ENCODE measurements at regions not wholly inside any gene's neighbourhood (a gene's known extent, or its start where the extent isn't known, plus 50 kb on each side); places are given as distances from the start of the nearest gene placed in this dataset.

- Histone ChIP-seq H3K36me3 (ENCODE audit: control insufficient read depth, insufficient read depth, low read length) (no peaks in the 10 kb centered on the region), H3K27ac (ENCODE audit: low read depth, low read length) (peak overlapping the region; percentile 12), H3K9me3 (ENCODE audit: control insufficient read depth, insufficient read depth, low read length) (no peaks in the 10 kb centered on the region), H3K27me3 (ENCODE audit: control insufficient read depth, insufficient read depth, low read length) (no peaks in the 10 kb centered on the region), H3K4me3 (ENCODE audit: low read depth, low read length) (no peak overlapping the region), H3K4me1 (ENCODE audit: control insufficient read depth, insufficient read depth, low read length) (peaks cover 4% of the 10 kb centered on the region; the same call in 1 of the 2 replicates), H3K9ac (ENCODE audit: low read depth, low read length) (no peak overlapping the region)
These were observed 177.7 kb downstream of the MRPL14 start for GRCh38 chr6:43949551-43949991.

- Histone ChIP-seq H3K9me3 (ENCODE audit: control insufficient read depth, insufficient read depth, low read length) (no peaks in the 10 kb centered on the region), H3K9ac (ENCODE audit: low read depth, low read length) (no peak overlapping the region), H3K27ac (ENCODE audit: low read depth, low read length) (peak overlapping the region; percentile 12), H3K4me3 (ENCODE audit: low read depth, low read length) (no peak overlapping the region), H3K36me3 (ENCODE audit: control insufficient read depth, insufficient read depth, low read length) (no peaks in the 10 kb centered on the region), H3K27me3 (ENCODE audit: control insufficient read depth, insufficient read depth, low read length) (no peaks in the 10 kb centered on the region), H3K4me1 (ENCODE audit: control insufficient read depth, insufficient read depth, low read length) (peaks cover 4% of the 10 kb centered on the region; the same call in 1 of the 2 replicates)
These were observed 178.4 kb downstream of the MRPL14 start for GRCh38 chr6:43948527-43949485.

- Histone ChIP-seq H3K4me1 (ENCODE audit: control insufficient read depth, insufficient read depth, low read length) (peaks cover 4% of the 10 kb centered on the region; the same call in 1 of the 2 replicates), H3K36me3 (ENCODE audit: control insufficient read depth, insufficient read depth, low read length) (no peaks in the 10 kb centered on the region), H3K4me3 (ENCODE audit: low read depth, low read length) (no peak overlapping the region), H3K9ac (ENCODE audit: low read depth, low read length) (no peak overlapping the region), H3K27me3 (ENCODE audit: control insufficient read depth, insufficient read depth, low read length) (no peaks in the 10 kb centered on the region), H3K27ac (ENCODE audit: low read depth, low read length) (no peak overlapping the region), H3K9me3 (ENCODE audit: control insufficient read depth, insufficient read depth, low read length) (no peaks in the 10 kb centered on the region)
These were observed 177.8 kb downstream of the VEGFA start for GRCh38 chr6:43947860-43948259.

DNA sequence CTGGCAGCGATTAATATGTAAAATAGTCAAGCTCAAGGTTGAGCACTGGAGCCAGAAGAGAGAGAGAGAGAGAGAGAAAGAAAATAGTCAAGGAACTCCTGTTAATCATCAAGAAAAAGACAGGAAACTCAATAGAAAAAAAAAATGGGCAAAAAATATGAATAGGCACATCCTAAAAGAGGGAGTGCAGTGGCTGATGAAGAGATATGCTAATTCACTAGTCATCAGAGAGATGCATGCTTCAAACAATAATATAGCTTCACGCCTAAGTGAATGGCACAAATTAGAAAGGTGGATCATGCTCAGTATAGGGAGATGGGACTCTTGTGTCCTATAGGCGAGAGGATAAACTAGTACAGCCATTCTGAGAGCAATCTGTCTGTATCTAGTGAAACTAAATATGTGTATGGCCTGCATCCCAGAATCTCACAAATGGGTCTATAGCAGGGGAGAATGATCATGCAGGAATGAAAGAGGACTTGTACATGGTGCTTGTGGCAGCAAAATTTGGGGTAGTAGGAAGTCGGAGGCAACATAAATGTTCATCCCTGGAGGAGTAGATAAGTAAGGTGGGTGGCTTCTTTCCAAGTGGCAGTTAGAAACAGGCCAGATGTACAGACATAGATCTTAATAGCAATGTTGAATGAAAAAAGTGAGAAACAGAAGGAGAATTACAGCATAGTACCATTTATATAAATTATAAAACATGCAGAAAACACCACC, 176.8 kb downstream of the VEGFA start:
- Histone ChIP-seq H3K9ac (ENCODE audit: low read depth, low read length) (no peak overlapping the region), H3K9me3 (ENCODE audit: control insufficient read depth, insufficient read depth, low read length) (no peaks in the 10 kb centered on the region), H3K27me3 (ENCODE audit: control insufficient read depth, insufficient read depth, low read length) (no peaks in the 10 kb centered on the region), H3K36me3 (ENCODE audit: control insufficient read depth, insufficient read depth, low read length) (no peaks in the 10 kb centered on the region), H3K4me1 (ENCODE audit: control insufficient read depth, insufficient read depth, low read length) (peaks cover 5% of the 10 kb centered on the region), H3K4me3 (ENCODE audit: low read depth, low read length) (no peak overlapping the region), H3K27ac (ENCODE audit: low read depth, low read length) (no peak overlapping the region)

GRCh38 chr6:43945768-43946080, 175.7 kb downstream of the VEGFA start:
- no peaks in the 10 kb centered on the region for H3K36me3 ChIP-seq (ENCODE audit: control insufficient read depth, insufficient read depth, low read length)
- H3K27ac ChIP-seq (ENCODE audit: low read depth, low read length) = no peak overlapping the region
- no peaks in the 10 kb centered on the region for H3K27me3 ChIP-seq (ENCODE audit: control insufficient read depth, insufficient read depth, low read length)
- no peak overlapping the region for H3K4me3 ChIP-seq (ENCODE audit: low read depth, low read length)
- no peaks in the 10 kb centered on the region for H3K9me3 ChIP-seq (ENCODE audit: control insufficient read depth, insufficient read depth, low read length)
- H3K9ac ChIP-seq (ENCODE audit: low read depth, low read length) = no peak overlapping the region
- peaks cover 10% of the 10 kb centered on the region for H3K4me1 ChIP-seq (ENCODE audit: control insufficient read depth, insufficient read depth, low read length)

- Histone ChIP-seq H3K9ac (ENCODE audit: low read depth, low read length) (no peak overlapping the region), H3K27me3 (ENCODE audit: control insufficient read depth, insufficient read depth, low read length) (no peaks in the 10 kb centered on the region), H3K36me3 (ENCODE audit: control insufficient read depth, insufficient read depth, low read length) (no peaks in the 10 kb centered on the region), H3K4me3 (ENCODE audit: low read depth, low read length) (no peak overlapping the region), H3K27ac (ENCODE audit: low read depth, low read length) (no peak overlapping the region), H3K9me3 (ENCODE audit: control insufficient read depth, insufficient read depth, low read length) (no peaks in the 10 kb centered on the region), H3K4me1 (ENCODE audit: control insufficient read depth, insufficient read depth, low read length) (peaks cover 10% of the 10 kb centered on the region)
These were observed 175.1 kb downstream of the VEGFA start for GRCh38 chr6:43944908-43945767.

DNA sequence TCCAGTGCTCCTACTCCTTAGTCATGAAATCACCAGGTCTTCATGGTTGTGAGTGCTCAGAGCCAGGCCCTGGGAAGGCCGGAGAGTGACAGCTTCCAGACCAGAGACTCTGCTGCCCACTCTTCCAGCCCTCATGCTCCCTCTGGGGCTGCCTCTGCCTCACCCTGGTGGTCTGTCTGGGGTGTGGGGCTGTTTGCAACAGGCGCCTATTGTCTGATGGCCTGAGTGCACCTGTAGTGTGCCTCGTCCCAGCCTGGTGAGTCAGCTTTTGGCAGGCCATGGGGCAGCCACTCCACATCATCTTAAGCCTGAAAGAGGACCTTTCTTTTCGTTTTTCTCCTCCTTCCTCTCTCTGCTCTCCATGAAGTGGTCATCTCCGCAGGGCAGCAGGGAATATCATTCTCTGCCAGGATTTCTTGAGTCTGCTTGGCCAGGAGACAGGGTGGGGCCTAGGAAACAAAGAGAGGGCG, 173.8 kb downstream of the VEGFA start:
- H3K27me3 ChIP-seq (ENCODE audit: control insufficient read depth, insufficient read depth, low read length) = no peaks in the 10 kb centered on the region
- H3K9me3 ChIP-seq (ENCODE audit: control insufficient read depth, insufficient read depth, low read length) = no peaks in the 10 kb centered on the region
- H3K4me1 ChIP-seq (ENCODE audit: control insufficient read depth, insufficient read depth, low read length) = peaks cover 9% of the 10 kb centered on the region
- no peak overlapping the region for H3K27ac ChIP-seq (ENCODE audit: low read depth, low read length)
- no peak overlapping the region for H3K4me3 ChIP-seq (ENCODE audit: low read depth, low read length)
- no peak overlapping the region for H3K9ac ChIP-seq (ENCODE audit: low read depth, low read length)
- H3K36me3 ChIP-seq (ENCODE audit: control insufficient read depth, insufficient read depth, low read length) = no peaks in the 10 kb centered on the region

DNA sequence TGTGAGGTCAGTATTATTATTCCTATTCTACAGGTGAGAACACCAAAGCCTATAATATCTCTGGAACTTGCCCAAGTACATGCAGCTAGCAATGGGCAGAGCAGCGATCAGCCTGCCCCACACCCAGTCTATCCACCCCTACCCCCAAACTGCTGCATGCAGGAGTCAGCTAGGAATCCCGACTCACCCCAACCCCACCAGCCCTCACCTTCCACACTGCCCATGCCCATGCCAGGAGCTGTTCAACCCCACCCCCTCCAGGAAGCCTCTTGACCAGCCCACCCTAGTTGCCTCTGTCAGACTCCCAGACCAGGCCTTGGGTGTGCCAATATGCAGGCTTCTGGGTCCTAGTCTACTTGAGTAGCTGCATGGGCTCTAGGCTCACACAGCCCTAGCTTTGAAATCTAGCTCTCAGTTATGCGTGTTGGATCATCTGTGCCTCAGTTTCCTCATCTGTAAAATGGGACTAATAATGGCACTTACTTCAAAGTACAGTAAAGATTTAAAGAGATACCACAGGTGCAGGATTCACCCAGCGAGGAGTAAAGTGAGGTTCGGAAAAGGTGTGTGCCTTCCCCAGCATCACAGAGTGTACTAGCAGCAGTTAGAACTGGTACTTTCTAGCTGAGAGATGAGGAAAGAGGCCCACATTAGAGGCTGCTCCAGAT, 173.2 kb downstream of the VEGFA start:
- H3K27me3 ChIP-seq (ENCODE audit: control insufficient read depth, insufficient read depth, low read length) = no peaks in the 10 kb centered on the region
- H3K9me3 ChIP-seq (ENCODE audit: control insufficient read depth, insufficient read depth, low read length) = no peaks in the 10 kb centered on the region
- peaks cover 6% of the 10 kb centered on the region for H3K4me1 ChIP-seq (ENCODE audit: control insufficient read depth, insufficient read depth, low read length)
- no peaks in the 10 kb centered on the region for H3K36me3 ChIP-seq (ENCODE audit: control insufficient read depth, insufficient read depth, low read length)
- no peak overlapping the region for H3K4me3 ChIP-seq (ENCODE audit: low read depth, low read length)
- no peak overlapping the region for H3K9ac ChIP-seq (ENCODE audit: low read depth, low read length)
- no peak overlapping the region for H3K27ac ChIP-seq (ENCODE audit: low read depth, low read length)

- H3K9me3 ChIP-seq (ENCODE audit: control insufficient read depth, insufficient read depth, low read length) = no peaks in the 10 kb centered on the region
- peaks cover 6% of the 10 kb centered on the region for H3K4me1 ChIP-seq (ENCODE audit: control insufficient read depth, insufficient read depth, low read length)
- H3K36me3 ChIP-seq (ENCODE audit: control insufficient read depth, insufficient read depth, low read length) = no peaks in the 10 kb centered on the region
- no peak overlapping the region for H3K9ac ChIP-seq (ENCODE audit: low read depth, low read length)
- no peaks in the 10 kb centered on the region for H3K27me3 ChIP-seq (ENCODE audit: control insufficient read depth, insufficient read depth, low read length)
- H3K27ac ChIP-seq (ENCODE audit: low read depth, low read length) = no peak overlapping the region
- H3K4me3 ChIP-seq (ENCODE audit: low read depth, low read length) = no peak overlapping the region
These were observed 172.6 kb downstream of the VEGFA start for GRCh38 chr6:43942616-43943015.

DNA sequence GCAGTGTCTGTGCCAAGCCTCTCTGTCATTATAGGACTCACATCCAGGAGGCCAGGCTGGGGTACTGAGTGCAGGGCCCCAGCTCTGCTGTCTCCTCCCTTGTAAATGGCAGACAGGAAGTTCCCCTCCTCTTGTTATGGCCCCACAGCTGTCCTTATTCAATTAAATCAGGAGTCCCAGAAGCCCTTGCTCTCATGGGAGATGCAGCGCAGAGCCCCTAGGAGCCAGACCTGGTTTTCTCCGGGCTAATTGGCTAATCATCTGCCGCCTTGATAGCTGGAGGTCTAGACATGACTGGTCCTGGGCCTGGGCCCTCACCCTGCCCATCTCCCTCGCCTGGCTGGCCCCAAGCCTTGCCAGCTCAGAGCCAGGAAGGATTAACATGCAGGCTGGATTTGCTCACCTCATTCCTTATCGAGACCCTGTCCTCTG, 172.0 kb downstream of the VEGFA start:
- Histone ChIP-seq H3K4me1 (ENCODE audit: control insufficient read depth, insufficient read depth, low read length) (peaks cover 6% of the 10 kb centered on the region), H3K4me3 (ENCODE audit: low read depth, low read length) (no peak overlapping the region), H3K27me3 (ENCODE audit: control insufficient read depth, insufficient read depth, low read length) (no peaks in the 10 kb centered on the region), H3K9ac (ENCODE audit: low read depth, low read length) (no peak overlapping the region), H3K27ac (ENCODE audit: low read depth, low read length) (no peak overlapping the region), H3K36me3 (ENCODE audit: control insufficient read depth, insufficient read depth, low read length) (no peaks in the 10 kb centered on the region), H3K9me3 (ENCODE audit: control insufficient read depth, insufficient read depth, low read length) (no peaks in the 10 kb centered on the region)

Measured in HUES48 (cell line).